Stomach (tissue), 4 donors: ENCODE measurements at regions not wholly inside any gene's neighbourhood (a gene's known extent, or its start where the extent isn't known, plus 50 kb on each side); places are given as distances from the start of the nearest gene placed in this dataset.

Source experiments
- POLR2A ChIP-seq, 4 donors: fragments of 450-650 bp; IDR thresholded peaks; one replicate each; pipeline ENCODE4 v1.6.1; 2016; ENCODE audit warnings: antibody characterized with exemption in 4 of 4, control low read depth in 2 of 4, mild to moderate bottlenecking in 1 of 4, moderate library complexity in 1 of 4
- POLR2AphosphoS5 ChIP-seq, 3 donors: sonication (generic); formaldehyde crosslinking; IDR thresholded peaks; one replicate each; pipeline ENCODE4 v1.6.1; 2016; ENCODE audit warnings: antibody characterized with exemption in 3 of 3
- TF ChIP-seq, protein P1 (sequence below), 7 experiments: fragments of 450-650 bp in 4 of 7; fragments of 200-600 bp in 3 of 7; sonication (generic) in 3 of 7; IDR thresholded peaks; one replicate each; pipeline ENCODE4 v1.5.1; 2016 to 2019; ENCODE audit warnings: antibody characterized with exemption in 7 of 7, control low read depth in 2 of 7, mild to moderate bottlenecking in 1 of 7

DNA sequence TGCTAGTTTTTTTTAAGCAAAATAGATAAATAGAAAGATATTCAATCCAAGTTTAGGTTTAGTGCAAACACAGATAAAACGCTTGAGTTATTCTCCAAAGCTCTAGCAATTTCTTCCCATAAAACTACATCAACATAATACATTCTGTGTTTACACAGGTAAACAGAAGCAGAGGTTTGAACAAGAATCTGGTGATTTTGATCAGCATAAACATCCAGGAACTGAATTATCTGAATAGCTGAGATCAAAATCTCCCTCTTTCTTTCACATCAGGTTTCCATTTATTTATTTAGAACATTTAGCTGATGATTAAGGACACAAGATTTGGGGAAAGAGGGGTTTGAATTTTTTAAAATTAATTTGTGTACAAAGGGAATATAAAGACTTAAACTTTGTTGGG lies 1564.6 kb downstream of the MRPL39 start:
- no peak for TF ChIP-seq POLR2A (IDR thresholded peaks at IDR 0.05)
- TF ChIP-seq, protein P1, sequence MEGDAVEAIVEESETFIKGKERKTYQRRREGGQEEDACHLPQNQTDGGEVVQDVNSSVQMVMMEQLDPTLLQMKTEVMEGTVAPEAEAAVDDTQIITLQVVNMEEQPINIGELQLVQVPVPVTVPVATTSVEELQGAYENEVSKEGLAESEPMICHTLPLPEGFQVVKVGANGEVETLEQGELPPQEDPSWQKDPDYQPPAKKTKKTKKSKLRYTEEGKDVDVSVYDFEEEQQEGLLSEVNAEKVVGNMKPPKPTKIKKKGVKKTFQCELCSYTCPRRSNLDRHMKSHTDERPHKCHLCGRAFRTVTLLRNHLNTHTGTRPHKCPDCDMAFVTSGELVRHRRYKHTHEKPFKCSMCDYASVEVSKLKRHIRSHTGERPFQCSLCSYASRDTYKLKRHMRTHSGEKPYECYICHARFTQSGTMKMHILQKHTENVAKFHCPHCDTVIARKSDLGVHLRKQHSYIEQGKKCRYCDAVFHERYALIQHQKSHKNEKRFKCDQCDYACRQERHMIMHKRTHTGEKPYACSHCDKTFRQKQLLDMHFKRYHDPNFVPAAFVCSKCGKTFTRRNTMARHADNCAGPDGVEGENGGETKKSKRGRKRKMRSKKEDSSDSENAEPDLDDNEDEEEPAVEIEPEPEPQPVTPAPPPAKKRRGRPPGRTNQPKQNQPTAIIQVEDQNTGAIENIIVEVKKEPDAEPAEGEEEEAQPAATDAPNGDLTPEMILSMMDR (IDR thresholded peaks at IDR 0.05), result no peak
- no peak for TF ChIP-seq POLR2AphosphoS5 (IDR thresholded peaks at IDR 0.05)
